HG03060 (cell line): ENCODE measurements at regions not wholly inside any gene's neighbourhood (a gene's known extent, or its start where the extent isn't known, plus 50 kb on each side); places are given as distances from the start of the nearest gene placed in this dataset.
"Not testable (repeated sequence)": the region's sequence is repeated elsewhere in the genome, so short reads cannot be mapped to it uniquely, and the experiment has no call there.

Experiments used
- ATAC-seq: cut with Tn5 transposase; IDR thresholded peaks from one replicate; pipeline ENCODE4 v1.9.1; 2021; ENCODE audit warnings: low read depth, moderate number of reproducible peaks; ENCODE audit not compliant: unreplicated experiment

DNA sequence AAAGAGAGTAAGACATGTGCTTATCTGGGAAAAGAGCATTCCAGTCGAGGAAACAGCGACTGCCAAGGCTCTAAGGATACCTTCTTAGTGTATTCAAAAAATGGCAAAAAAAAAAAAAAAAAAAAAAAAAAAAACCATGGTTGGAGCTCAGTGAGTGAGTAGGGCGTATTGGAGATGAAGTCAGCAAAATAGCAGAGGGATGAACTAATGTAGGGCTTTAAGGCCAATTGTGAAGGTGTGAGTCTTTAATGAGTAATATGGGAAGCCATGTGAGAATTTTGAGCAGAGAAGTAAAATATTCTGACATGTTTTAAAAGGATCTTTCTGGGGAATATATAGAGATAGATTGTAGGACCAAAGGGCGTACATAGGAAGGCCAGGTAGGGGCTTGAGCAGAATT is 498.6 kb upstream of the ISX start:
- ATAC-seq, result no peak

DNA sequence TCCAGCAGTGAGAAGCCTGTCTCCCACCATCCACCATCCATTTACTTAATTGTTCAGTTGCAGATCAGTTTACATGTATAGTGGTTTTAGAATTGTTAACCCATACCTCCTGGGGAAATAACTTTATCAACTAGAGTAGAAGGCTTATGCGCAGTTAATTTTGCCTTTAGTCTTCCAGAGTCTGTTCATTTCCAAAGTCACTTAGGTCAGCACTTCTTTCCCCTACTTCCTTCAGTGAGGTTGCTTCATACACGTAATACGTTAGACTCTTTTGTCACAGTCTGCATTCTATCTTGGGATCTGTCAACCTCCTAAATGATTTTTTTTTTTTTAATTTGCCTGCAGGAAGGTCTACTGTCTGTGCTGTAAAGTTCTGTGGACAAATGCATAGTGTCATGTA is 495.6 kb upstream of the ISX start:
- no peak for ATAC-seq

GRCh38 chr22:34579519-34579918 is 486.4 kb upstream of the ISX start:
- no peak for ATAC-seq

GRCh38 chr22:34587357-34588356 is 478.3 kb upstream of the ISX start:
- ATAC-seq, result no peak

DNA sequence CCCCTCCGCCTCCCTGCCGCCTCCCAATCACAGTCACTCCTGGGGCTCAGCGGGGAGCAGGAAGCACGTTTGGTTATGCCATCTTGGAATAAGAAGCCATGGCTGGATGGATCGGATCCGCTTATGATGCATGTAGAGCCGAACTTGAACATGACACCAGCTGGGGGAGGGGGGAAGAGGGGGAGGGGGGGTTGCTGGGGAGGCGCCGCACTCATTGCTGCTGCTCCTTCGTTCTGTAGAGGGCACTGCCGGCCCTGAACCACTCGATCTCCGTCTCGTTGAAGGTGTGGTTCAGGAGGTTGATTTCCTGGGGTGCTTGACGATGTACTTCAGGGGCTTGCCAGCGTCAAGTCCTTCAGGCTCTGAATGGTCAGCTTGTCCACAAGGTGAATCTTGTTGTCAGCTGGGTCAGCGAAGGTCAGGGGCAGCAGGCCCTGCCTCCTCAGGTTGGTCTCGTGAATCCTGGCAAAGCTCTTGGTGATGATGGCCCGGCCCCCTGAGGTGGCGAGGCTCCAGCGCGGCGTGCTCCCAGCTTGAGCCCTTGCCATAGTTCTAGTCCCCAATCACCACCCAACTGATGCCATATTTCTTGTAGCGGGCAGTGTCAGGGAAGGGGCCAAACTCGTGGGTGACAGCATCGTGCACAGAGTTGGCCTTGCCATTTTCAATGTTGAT is 476.9 kb upstream of the ISX start:
- ATAC-seq, result no peak

GRCh38 chr22:34592123-34592740 is 473.7 kb upstream of the ISX start:
- ATAC-seq, result no peak

- no peak for ATAC-seq
Measured at GRCh38 chr22:34599567-34599966, 466.4 kb upstream of the ISX start.

DNA sequence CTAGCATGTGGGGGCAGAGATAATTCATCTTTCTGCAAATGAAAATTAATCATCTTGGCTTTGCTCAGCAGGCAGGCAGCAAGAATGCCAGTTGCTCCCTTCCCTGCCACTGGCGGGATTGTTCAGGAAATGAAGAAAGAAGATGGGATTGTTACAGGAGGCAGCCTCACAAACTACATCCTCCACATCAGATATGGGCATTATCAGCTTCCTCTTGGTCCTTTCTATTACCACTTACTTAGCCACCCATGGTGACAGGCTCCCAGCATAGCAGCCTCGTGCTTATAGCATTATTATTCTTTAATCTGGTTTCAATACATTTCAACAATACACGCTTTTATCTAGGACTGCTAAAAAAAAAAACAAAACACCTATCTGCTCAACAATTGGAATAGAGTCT is 461.6 kb upstream of the ISX start:
- ATAC-seq, result no peak

DNA sequence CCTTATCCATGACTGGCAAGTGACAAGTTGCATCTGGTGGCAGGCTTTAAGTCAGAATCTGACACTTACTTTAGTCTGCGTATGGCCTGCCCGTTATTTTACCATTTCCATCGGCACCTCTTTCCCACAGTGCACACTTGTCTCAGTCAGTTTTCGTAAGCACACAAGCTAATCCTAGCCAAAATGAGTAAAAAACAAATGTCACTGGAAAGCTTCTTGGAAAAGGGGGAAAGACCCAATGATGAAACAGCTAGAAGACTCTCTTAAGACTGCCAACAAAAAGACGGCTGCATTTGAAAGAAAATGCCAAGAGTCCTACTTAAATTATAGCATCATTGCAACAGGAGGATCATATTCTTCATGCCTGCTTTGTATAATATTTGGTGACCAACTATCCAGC is 457.9 kb upstream of the ISX start:
- ATAC-seq, result no peak

- no peak for ATAC-seq
Measured at GRCh38 chr22:34608540-34609115, 457.3 kb upstream of the ISX start.

DNA sequence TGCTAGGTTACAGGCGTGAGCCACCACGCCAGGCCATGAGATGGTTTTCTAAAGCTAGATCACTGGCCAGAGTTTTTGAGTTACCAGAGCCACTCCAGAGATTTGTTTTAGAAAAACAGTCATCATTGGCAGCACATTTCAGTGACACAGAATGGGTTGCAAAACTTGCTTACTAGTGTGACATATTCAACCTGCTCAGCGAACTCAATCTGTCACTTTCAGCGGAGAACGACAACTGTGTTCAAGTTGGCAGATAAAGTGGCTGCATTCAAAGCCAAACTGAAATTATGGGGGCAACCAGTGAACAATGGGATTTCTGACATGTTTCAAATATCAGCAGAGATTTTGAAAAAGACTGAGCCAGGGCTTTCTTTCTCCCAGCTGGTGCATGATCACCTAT is 456.3 kb upstream of the ISX start:
- ATAC-seq, result no peak

GRCh38 chr22:34620161-34620560 is 445.8 kb upstream of the ISX start:
- no peak for ATAC-seq

DNA sequence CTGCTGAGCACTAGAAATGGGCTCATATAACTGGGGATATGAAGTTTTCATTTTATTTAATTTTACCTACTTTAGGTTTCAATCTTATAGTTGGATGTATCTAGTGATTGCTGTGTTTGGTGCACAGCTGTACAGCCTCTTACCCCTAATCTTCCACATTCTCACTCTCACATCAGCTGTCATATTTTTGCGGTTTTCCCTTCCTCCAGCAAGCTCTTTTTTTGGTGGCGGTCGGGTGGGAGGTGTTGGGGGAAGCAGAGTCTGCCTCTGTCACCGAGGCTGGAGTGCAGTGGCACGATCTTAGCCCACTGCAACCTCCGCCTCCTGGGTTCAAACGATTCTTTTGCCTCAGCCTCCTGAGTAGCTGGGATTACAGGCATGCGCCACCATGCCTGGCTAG is 445.1 kb upstream of the ISX start:
- ATAC-seq, result no peak

DNA sequence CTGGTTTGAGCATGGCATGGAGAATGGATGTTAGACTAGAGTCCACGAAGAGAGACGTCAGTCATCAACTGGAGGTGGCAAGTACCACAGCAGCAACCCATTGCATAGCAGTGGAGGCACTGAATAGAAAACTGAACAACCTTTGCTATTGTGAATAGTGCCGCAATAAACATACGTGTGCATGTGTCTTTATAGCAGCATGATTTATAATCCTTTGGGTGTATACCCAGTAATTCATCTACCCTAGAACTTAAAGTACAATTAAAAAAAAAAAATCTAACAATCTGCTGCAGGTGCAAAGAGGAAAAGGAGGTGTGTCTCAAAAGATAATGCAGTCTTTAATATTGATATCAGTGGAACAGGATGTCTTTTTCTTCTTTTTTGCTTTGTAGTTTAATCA is 443.4 kb upstream of the ISX start:
- no peak for ATAC-seq

DNA sequence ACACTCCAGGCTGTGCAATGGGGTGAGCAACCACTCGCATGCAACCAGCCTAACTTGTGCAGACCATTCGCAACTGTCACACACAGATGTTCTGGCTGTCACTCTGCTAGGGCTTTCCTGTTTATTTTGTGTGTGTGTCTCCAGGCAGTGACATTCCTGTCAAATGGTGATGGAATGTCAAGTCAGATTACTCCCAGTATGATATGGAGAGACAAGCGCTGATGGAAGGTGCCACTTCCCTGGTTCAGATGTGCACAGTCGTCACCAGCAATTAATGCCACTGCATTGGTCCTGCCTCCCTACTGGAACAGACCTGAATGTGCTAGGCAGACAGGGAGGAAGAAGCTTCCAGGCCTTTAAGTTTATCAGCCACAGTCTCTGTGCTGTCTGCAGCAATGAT is 442.4 kb upstream of the ISX start:
- no peak for ATAC-seq

DNA sequence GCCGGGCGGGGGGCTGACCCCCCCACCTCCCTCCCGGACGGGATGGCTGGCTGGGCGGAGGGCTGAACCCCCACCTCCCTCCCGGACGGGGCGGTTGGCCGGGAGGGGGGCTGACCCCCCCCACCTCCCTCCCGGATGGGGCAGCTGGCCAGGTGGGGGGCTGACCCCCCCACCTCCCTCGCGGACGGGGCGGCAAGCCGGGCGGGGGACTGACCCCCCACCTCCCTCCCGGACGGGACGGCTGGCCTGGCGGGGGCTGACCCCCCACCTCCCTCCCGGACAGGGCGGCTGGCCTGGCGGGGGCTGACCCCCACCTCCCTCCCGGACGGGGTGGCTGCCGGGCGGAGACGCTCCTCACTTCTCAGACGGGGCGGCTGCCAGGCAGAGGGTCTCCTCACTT is 440.1 kb upstream of the ISX start:
- not testable (repeated sequence) for ATAC-seq

GRCh38 chr22:34638128-34638527 is 427.8 kb upstream of the ISX start:
- ATAC-seq, result no peak

GRCh38 chr22:34639911-34640310 is 426.0 kb upstream of the ISX start:
- ATAC-seq, result no peak

GRCh38 chr22:34645375-34645774 is 420.6 kb upstream of the ISX start:
- ATAC-seq, result no peak

DNA sequence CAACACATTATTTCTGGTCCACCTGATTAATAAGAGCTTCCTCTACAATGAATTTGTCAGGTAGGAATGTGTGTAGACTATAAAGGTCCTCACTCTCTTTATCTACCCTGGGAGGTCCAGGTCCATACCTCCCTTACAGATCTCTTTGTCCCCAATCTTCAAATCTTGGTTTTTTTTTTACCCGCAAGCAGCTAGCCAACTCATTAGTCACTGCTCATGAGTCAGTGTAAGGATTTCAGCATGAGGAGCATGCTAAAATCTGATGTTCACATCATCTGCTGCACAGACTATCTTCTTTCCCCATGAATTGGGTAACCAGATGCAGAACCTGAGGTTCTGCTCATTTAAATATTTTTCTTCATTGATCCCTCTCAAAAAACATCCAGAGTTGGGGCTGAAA is 397.0 kb upstream of the ISX start:
- ATAC-seq, result no peak

DNA sequence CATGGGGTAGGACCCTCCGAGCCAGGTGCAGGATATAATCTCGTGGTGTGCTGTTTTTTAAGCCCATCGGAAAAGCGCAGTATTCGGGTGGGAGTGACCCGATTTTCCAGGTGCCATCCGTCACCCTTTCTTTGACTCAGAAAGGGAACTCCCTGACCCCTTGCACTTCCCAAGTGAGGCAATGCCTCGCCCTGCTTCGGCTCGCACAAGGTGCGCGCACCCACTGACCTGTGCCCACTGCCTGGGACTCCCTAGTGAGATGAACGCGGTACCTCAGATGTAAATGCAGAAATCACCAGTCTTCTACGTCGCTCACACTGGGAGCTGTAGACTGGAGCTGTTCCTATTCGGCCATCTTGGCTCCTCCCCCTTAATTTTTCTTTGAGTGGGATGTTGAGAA is 382.9 kb upstream of the ISX start:
- not testable (repeated sequence) for ATAC-seq
